Umbilical cord (tissue), 1 donor: ENCODE measurements at regions not wholly inside any gene's neighbourhood (a gene's known extent, or its start where the extent isn't known, plus 50 kb on each side); places are given as distances from the start of the nearest gene placed in this dataset.

Experiments used
- DNase-seq: peaks from one replicate; pipeline ENCODE4 v3.0.0-alpha.2; 2015; ENCODE audit warnings: low spot score

- no peak for DNase-seq
These were observed 479.9 kb downstream of the OCA2 start for GRCh38 chr15:27619204-27619603.

DNA sequence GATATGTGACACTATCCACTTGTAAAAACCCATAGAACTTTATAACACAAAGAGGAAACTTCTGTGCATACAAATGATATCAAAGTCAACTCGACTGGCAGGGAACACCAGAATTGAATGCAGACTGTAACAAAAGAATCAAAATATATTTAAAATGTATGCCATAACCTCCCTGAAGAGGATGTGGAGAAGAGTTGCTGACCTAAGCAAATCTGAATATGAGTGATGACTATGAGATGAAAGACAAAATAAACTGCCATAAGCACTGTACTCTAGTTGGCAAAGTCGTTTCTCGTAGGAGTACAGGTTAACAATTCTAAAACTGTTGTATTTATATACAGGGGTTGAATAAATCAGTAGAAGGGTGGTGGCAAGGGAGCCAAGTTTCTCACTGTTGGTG, 482.1 kb downstream of the OCA2 start:
- DNase-seq = no peak

GRCh38 chr15:27608248-27608647, 490.9 kb downstream of the OCA2 start:
- DNase-seq = no peak

DNA sequence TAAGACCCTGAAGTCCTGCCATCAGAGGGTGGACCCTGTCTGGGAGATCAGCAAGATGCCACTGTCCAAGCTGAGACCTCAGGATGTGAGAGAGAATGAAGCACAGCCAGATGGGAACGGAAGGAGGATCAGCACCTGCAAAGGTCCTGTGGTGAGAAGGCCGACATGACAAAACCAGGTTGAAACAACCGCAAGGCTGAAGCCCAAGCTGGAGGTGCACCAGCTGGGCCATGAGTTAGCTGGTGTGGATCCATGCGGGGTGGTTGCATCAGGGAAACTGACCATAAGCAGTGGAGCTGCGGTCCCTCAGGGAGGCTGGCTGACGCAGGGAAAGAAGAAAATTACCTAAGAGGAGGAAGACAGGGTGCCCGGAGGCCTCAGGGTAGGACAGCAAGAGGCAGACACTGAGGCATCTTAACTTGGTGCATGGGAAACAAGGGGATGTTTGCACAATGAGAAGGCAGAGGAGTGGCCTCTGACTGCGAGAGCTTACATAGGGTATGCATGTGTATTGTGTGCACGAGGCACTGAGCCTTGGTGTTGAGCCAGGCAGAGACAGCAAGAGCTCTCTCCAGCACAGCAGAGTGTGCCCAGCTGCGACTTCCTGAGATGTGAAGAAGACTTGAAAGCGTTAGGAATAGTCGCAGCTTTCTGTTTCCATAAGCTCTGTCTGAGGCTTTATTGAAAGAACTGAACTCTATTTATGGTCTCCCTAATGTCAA, 497.7 kb downstream of the OCA2 start:
- DNase-seq = no peak

GRCh38 chr15:27599034-27599433, 500.1 kb downstream of the OCA2 start:
- no peak for DNase-seq

DNA sequence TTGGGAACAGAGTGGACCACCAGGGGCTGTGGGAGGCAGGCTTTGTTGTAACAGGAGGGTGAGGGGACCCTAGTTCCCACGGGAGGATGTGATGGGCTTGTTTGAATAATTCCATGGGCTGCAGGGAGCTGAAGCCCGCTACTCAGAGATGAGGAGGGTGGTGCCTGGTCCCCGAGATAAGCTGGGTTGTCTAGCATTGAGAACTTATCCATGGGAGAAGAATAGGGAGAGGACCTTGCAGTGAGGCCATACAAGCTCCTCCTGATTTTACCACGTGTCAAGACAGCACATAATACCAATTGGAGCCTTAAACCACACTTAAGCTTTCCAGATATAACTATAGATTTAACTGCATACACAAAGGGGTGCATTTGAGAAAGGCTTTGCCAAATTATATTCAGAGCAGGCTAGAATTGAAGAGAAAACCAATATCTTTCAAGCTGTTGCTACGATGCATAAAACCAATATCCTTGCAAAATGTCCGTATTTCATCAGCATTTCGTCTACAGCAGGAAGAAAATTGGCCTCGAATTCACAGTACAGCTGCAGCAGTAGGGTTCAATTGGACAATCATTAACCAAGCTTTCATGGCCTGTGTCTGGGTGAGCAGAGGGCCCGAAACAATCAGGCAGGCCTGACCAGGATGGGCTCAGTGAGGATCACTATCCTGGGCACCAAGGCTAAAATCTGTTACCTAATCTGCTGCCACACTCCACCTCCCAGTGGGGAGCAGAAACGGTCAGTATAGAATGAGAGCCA, 500.7 kb downstream of the OCA2 start:
- no peak for DNase-seq

GRCh38 chr15:27595211-27595610, 503.9 kb downstream of the OCA2 start:
- no peak for DNase-seq

DNA sequence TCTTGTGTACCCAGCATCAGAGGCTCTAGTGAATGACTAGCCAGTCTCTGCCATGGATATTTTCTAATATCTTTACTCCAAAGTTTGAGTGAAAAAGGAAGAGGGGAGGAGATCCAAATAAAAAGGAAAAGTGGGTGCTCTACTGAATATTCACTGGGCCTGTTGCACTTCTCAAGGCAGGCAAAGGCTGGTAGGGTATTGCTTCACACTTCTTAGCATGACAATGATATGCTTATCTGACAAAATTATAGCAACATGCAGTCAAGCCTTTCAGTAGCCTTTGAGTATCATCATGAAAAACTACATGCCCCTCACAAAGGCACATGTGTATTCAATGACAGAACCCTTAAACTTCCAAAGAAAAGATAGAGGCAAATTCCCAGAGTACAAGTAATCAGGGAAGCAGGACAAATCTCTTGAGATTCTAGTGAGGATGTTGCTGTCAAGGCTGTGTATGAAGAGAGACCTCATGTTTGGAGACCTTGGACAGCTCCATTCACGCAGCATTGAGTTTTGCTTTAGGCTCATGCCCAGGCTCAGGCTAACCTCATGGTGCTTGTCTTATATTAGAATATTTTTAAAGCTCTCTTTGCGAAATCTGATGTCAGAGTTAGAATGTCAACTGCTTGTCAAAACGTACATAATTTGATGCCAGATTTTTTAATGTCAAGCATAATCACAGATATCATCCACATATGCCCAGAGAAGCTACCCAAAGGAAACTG, 506.9 kb downstream of the OCA2 start:
- peak; percentile 18 for DNase-seq
